Liver (tissue), 7 donors: ENCODE measurements at regions not wholly inside any gene's neighbourhood (a gene's known extent, or its start where the extent isn't known, plus 50 kb on each side); places are given as distances from the start of the nearest gene placed in this dataset.

ENCODE experiments used
- DNase-seq: peaks from one replicate; pipeline ENCODE4 v3.0.0-alpha.2; 2017; ENCODE audit warnings: low spot score
- H3K27ac ChIP-seq, 2 donors: one replicate each; pipeline ENCODE4 v1.7.0; 2013; ENCODE audit warnings: inconsistent platforms in 2 of 2, low read length in 2 of 2, control low read depth in 1 of 2, low read depth in 1 of 2, mild to moderate bottlenecking in 1 of 2
- H3K27me3 ChIP-seq, 4 donors: one replicate each; pipeline versions ENCODE4 v1.6.1 to v1.7.0; 2013; ENCODE audit warnings: low read length in 3 of 4, inconsistent platforms in 1 of 4, mild to moderate bottlenecking in 1 of 4, moderate library complexity in 1 of 4; ENCODE audit not compliant: control insufficient read depth in 4 of 4, insufficient read depth in 4 of 4
- H3K36me3 ChIP-seq, 4 donors: one replicate each; pipeline versions ENCODE4 v1.6.1 to v1.7.0; 2013; ENCODE audit warnings: low read length in 3 of 4, mild to moderate bottlenecking in 3 of 4, low read depth in 1 of 4, moderate library complexity in 1 of 4; ENCODE audit not compliant: control insufficient read depth in 4 of 4, insufficient read depth in 3 of 4
- H3K4me1 ChIP-seq, 4 donors: one replicate each; pipeline versions ENCODE4 v1.6.1 to v1.7.0; 2013; ENCODE audit warnings: low read length in 3 of 4, mild to moderate bottlenecking in 3 of 4, moderate library complexity in 1 of 4; ENCODE audit not compliant: control insufficient read depth in 4 of 4, insufficient read depth in 4 of 4
- H3K4me3 ChIP-seq, 3 donors: one replicate each; pipeline versions ENCODE4 v1.6.1 to v1.7.0; 2013; ENCODE audit warnings: low read length in 3 of 3, control low read depth in 1 of 3, low read depth in 1 of 3, mild to moderate bottlenecking in 1 of 3
- H3K9ac ChIP-seq, 2 donors: one replicate each; pipeline ENCODE4 v1.7.0; 2013; ENCODE audit warnings: low read length in 2 of 2, mild to moderate bottlenecking in 2 of 2, moderate library complexity in 2 of 2, control low read depth in 1 of 2, low read depth in 1 of 2
- H3K9me3 ChIP-seq, 4 donors: one replicate each; pipeline versions ENCODE4 v1.6.1 to v1.7.0; 2013; ENCODE audit warnings: low read length in 3 of 4; ENCODE audit not compliant: control insufficient read depth in 4 of 4
- ATF3 ChIP-seq: IDR thresholded peaks from 2 replicates; pipeline ENCODE4 v1.6.1; 2016; ENCODE audit warnings: antibody characterized with exemption
- EGR1 ChIP-seq, 2 donors: IDR thresholded peaks; 2 replicates each; pipeline ENCODE4 v1.6.1; 2016 to 2018; ENCODE audit warnings: antibody characterized with exemption in 2 of 2, low read depth in 2 of 2
- FOXA2 ChIP-seq: IDR thresholded peaks from 2 replicates; pipeline ENCODE4 v1.6.1; 2016; ENCODE audit warnings: antibody characterized with exemption
- GABPA ChIP-seq, 2 donors: IDR thresholded peaks in 1 of 2; conservative IDR thresholded peaks in 1 of 2; 2 replicates each; pipeline ENCODE4 v1.6.1; 2016; ENCODE audit warnings: antibody characterized with exemption in 2 of 2, mild to moderate bottlenecking in 1 of 2, moderate library complexity in 1 of 2
- HNF4A ChIP-seq, 2 donors: conservative IDR thresholded peaks; 2 replicates each; pipeline ENCODE4 v1.6.1; 2016; ENCODE audit warnings: antibody characterized with exemption in 2 of 2, mild to moderate bottlenecking in 2 of 2
- HNF4G ChIP-seq: IDR thresholded peaks from 2 replicates; pipeline ENCODE4 v1.6.1; 2016; ENCODE audit warnings: antibody characterized with exemption
- MAX ChIP-seq: IDR thresholded peaks from 2 replicates; pipeline ENCODE4 v1.6.1; 2016; ENCODE audit warnings: antibody characterized with exemption
- NR2F2 ChIP-seq: IDR thresholded peaks from 2 replicates; pipeline ENCODE4 v1.6.1; 2016; ENCODE audit warnings: antibody characterized with exemption
- RAD21 ChIP-seq, 2 donors: IDR thresholded peaks; 2 replicates each; pipeline ENCODE4 v1.6.1; 2016; ENCODE audit warnings: antibody characterized with exemption in 2 of 2, mild to moderate bottlenecking in 2 of 2
- REST ChIP-seq: IDR thresholded peaks from 2 replicates; pipeline ENCODE4 v1.6.1; 2016; ENCODE audit warnings: antibody characterized with exemption, mild to moderate bottlenecking
- RXRA ChIP-seq, 2 donors: IDR thresholded peaks; 2 replicates each; pipeline ENCODE4 v1.6.1; 2017 to 2018; ENCODE audit warnings: antibody characterized with exemption in 2 of 2, mild to moderate bottlenecking in 1 of 2
- ZBTB33 ChIP-seq: IDR thresholded peaks from 2 replicates; pipeline ENCODE4 v1.6.1; 2016; ENCODE audit warnings: antibody characterized with exemption
- WGBS: extraction: QIAGEN DNeasy Blood & Tissue Kit; methylation state at CpG from one replicate; pipeline ENCODE4 v1.1.7; 2013; 5-methylcytosine and 5-hydroxymethylcytosine counted together
- donor health status: healthy.
- donor health status: healthy.
- donor health status: healthy.
- donor health status: healthy.

DNA sequence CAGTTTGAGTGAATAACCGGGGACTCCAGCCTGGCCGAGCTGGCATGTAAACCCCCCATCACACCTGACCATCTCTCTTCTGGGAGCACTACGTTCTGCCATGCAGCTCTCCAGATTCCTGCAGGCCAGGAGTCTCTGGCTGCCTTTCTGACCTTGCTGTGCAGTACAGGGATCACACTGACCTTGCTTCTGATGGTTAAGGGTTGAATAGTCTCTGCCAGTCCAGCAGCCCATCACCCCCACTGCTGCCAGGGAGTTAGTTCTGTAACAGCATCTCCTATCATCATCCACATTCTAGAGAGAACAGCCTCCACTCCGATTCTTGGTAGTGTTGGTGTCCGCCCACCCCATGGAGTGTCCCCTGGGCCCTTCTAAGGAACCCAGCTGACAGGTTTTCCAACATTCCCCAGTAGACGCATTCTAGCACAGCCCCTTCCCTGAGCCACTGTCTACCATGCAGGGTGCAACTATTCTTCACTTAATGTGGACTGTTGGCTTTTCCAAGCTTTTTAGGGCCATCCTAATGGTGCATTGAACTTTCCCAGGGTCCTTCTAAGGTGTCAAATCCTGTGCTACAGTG lies 109.8 kb downstream of the RIPK4 start:
- no peak for DNase-seq
- no peak overlapping the region for H3K4me3 ChIP-seq
- no peak overlapping the region for H3K27ac ChIP-seq
- H3K4me1 ChIP-seq = no peaks in the 10 kb centered on the region
- H3K9me3 ChIP-seq = no peaks in the 10 kb centered on the region
- H3K9ac ChIP-seq = no peak overlapping the region
- TF ChIP-seq HNF4G (no peak), ZBTB33 (no peak), GABPA (IDR thresholded peaks at IDR 0.05 in 1 of 2, conservative IDR thresholded peaks at IDR 0.05 in 1 of 2) (no peak), ATF3 (no peak), EGR1 (IDR thresholded peaks at IDR 0.05; ENCODE audit: low read depth in 2 of 2) (no peak), FOXA2 (no peak), NR2F2 (no peak), HNF4A (conservative IDR thresholded peaks at IDR 0.05) (no peak), REST (no peak)
- H3K36me3 ChIP-seq = no peaks in the 10 kb centered on the region
- H3K27me3 ChIP-seq = no peaks in the 10 kb centered on the region
- 92% methylated on average over 6 of the region's 6 CpGs for WGBS

- no peaks in the 10 kb centered on the region for H3K36me3 ChIP-seq
- no peak overlapping the region for H3K9ac ChIP-seq
- H3K4me3 ChIP-seq = no peak overlapping the region
- WGBS = 84% methylated on average over 4 of the region's 4 CpGs
- no peaks in the 10 kb centered on the region for H3K9me3 ChIP-seq
- H3K27ac ChIP-seq = no peak overlapping the region
- TF ChIP-seq HNF4G (no peak), EGR1 (IDR thresholded peaks at IDR 0.05; ENCODE audit: low read depth in 2 of 2) (no peak), REST (no peak), FOXA2 (no peak), MAX (no peak), GABPA (IDR thresholded peaks at IDR 0.05 in 1 of 2, conservative IDR thresholded peaks at IDR 0.05 in 1 of 2) (no peak), ZBTB33 (no peak), RXRA (IDR thresholded peaks at IDR 0.05) (no peak), NR2F2 (no peak), RAD21 (IDR thresholded peaks at IDR 0.05) (no peak), HNF4A (conservative IDR thresholded peaks at IDR 0.05) (no peak)
- H3K27me3 ChIP-seq = no peaks in the 10 kb centered on the region
- DNase-seq = no peak
- H3K4me1 ChIP-seq = no peaks in the 10 kb centered on the region
Measured at GRCh38 chr21:41655259-41655658, 111.6 kb downstream of the RIPK4 start.
